G401 (cell line): ENCODE measurements at regions not wholly inside any gene's neighbourhood (a gene's known extent, or its start where the extent isn't known, plus 50 kb on each side); places are given as distances from the start of the nearest gene placed in this dataset.
"Not testable (repeated sequence)": the region's sequence is repeated elsewhere in the genome, so short reads cannot be mapped to it uniquely, and the experiment has no call there.

ENCODE experiments used
- DNase-seq: peaks from one replicate; pipeline ENCODE4 v3.0.0-alpha.2; 2015; ENCODE audit warnings: low spot score
- in situ Hi-C: cut with HindIII; loops from 2 replicates; pipeline ENCODE4 v1.10.0; 2016; ENCODE audit warnings: low sequenced_read_pairs, mixed read lengths

- in situ Hi-C loops, result no loop called here
- no peak for DNase-seq
These were observed 562.1 kb downstream of the TBC1D22A start for GRCh38 chr22:47324435-47324990.

- in situ Hi-C loops, result no loop called here
- DNase-seq, result no peak
These were observed 561.1 kb downstream of the TBC1D22A start for GRCh38 chr22:47323518-47323917.

- in situ Hi-C loops, result no loop called here
- no peak for DNase-seq
These were observed 560.4 kb downstream of the TBC1D22A start for GRCh38 chr22:47322854-47323253.

- no peak for DNase-seq
- in situ Hi-C loops, result no loop called here
These were observed 558.1 kb downstream of the TBC1D22A start for GRCh38 chr22:47320560-47320959.

DNA sequence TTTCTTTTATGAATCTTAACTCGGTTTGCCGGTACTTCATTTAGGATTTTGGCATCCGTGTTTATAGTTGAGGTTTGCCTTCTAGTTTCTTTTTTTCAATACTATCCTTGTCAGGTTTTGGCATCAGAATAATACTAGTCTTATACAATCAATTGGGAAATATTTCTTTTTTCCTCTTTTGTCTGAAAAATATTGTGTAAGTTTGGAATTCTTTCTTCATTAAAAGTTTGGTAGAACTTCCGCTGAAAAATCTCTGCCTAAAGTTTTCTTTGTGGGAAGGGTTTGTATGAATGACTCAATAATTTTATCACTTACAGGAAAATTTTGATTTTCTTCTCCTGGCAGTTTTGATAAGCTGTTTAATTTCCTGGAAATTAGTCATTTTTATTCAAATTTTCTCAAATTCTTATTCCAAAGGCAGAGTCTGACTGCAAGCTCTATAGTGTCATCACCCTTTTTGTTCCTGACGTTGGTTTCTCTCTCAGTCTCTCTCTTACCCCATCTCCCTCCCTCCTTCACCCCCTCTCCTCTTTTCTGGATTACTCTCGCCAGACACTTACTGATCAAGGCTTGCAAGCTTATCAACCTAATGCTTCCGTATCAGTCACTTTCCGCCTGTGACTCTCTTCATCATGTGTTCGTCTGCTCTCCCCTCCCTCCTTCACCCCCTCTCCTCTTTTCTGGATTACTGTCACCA is 555.7 kb downstream of the TBC1D22A start:
- no peak for DNase-seq

DNA sequence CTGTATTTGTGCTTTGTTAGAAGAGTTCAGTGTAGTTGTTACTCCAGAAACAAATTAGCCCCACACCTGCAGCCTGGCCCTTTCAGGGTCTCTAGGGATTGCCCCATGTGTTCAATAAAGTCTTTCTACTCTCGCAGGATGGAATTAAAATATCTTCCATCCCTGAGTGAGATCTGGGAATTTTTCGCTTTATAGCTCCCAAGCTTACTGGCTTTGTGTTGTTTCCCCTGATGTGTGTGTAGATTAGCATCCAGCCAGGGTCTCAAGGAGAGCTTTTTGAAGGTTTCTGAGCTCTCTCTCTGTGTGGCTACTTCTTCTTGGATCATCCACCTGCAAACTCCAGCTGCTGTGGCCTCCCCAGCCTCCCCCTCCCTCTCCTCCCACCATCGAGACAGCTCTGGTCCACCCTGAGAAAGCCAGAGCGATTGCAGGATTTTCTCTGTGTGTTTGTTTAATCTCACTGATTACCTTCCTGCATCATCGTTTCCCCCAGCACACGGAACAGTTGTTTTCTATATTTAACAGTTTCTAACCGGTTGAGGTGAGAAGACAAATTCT is 553.5 kb downstream of the TBC1D22A start:
- in situ Hi-C loops, result no loop called here
- DNase-seq, result no peak

More for the DNA sequence above, 555.7 kb downstream of the TBC1D22A start:
- in situ Hi-C loops, result no loop called here

DNA sequence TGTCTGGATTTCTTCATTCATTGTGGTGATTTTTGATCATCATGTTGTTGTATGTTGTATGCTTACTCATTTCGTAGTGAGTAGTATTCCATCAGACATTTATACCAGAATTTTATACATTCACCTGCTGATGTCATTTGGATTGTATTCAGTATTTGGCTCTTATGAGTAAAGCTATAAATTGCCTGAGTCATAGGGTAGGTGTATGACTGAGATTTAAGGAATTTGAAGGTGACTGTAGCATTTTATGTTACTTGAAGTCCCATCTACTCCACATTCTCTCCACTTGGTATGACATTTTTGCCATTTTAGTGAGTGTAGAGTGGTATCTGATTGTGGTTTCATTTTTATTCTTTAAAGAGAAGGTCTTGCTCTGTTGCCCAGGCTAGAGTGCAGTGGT is 548.2 kb downstream of the TBC1D22A start:
- DNase-seq, result no peak
- in situ Hi-C loops, result no loop called here

DNA sequence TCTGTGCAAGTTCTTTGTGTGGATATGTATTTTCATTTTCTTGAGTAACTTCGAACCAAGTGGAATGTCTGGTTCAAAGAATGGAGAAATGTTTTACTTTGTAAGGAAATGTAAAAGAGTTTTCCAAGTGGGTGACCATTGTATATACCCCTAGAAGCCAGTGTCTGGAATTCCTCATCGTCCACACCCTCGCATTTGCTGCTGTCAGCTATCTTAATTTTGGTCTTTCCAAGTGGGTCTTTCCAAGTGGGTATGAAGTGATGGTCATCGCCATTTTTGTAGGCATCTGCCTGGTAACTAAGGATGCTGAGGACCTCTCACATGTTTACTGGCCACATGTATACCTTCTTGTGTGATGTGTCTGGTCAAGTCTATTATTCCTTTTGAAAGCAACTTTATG is 547.5 kb downstream of the TBC1D22A start:
- no peak for DNase-seq
- in situ Hi-C loops, result no loop called here

DNA sequence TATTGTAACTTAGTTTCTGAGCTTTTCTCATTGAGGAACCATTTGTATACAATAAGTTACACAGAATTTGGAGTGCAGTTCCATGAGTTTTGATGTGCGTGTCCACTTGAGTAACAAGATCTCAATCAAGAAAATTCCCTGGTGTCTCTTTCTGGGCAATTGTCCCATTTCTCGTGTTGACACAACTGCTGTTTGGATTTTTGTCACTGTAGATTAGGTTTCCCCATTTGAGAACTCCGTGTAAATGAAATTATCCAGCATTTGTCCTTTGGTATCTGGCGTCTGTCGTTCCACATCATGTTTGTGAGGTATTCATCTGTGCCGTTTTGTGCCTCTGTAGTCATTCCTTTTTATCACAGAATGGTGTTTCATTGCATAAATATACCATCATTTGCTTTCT is 547.0 kb downstream of the TBC1D22A start:
- in situ Hi-C loops, result no loop called here

DNA sequence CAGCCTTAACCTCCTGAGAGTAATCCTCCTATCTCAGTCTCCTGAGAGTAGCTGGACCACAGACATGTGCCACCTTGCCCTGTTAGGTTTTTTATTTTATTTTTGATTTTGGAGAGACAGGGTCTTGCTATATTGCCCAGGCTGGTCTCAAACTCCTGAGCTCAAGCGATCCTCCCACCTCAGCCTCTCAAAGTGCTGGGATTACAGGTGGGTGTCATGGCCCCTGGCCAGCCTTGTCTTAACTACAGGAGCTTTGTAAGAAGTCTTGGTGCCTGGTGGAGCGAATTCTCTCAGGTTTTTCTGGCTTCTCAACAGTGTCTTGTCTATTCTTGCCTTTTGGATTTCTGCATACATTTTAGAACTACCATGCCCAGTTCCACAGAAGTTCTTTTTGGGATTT is 546.4 kb downstream of the TBC1D22A start:
- no peak for DNase-seq
- in situ Hi-C loops, result no loop called here

More for the DNA sequence above, 547.0 kb downstream of the TBC1D22A start:
- DNase-seq, result no peak

GRCh38 chr22:47307822-47308221 is 545.4 kb downstream of the TBC1D22A start:
- in situ Hi-C loops, result no loop called here
- DNase-seq, result no peak

GRCh38 chr22:47307326-47307725 is 544.9 kb downstream of the TBC1D22A start:
- in situ Hi-C loops, result no loop called here
- no peak for DNase-seq

- no peak for DNase-seq
- in situ Hi-C loops, result no loop called here
These were observed 542.4 kb downstream of the TBC1D22A start for GRCh38 chr22:47304854-47305253.

- DNase-seq, result no peak
- in situ Hi-C loops, result no loop called here
These were observed 541.9 kb downstream of the TBC1D22A start for GRCh38 chr22:47304191-47304831.

GRCh38 chr22:47303161-47303890 is 540.9 kb downstream of the TBC1D22A start:
- DNase-seq, result no peak
- in situ Hi-C loops, result no loop called here

- in situ Hi-C loops, DNase-seq: not testable (repeated sequence)
These were observed 540.1 kb downstream of the TBC1D22A start for GRCh38 chr22:47302587-47302986.

DNA sequence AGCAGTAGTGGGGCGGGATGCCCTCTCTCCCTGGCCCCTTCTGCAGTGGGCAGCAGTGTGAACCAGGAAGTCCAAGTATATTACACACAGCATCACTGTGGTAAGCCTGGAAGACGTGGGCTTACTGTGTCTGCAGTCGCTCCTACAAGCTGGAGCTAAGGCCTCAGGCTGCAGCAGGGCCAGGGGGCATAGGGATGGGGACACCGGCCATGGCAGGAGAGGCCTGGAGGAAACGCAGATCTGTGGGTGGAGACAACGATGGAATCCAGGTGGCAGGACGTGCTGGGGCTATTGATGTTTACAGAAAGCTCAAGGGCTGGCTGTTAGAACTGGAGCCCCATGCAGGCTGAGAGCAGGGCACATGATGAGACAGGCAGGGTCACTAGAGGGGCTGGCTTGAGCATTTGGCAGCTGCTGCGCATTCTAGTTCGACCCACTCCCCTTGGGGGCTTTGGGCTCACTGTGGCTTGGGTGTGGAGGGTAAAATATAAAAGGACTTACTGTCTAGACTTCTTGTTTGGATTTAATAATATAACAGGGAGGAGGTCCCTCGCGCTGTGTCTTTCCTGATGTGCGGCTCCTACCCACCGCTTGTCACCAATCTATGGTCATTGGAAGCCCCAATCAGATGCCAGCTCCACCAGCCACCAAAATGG is 539.5 kb downstream of the TBC1D22A start:
- in situ Hi-C loops, result no loop called here

GRCh38 chr22:47300698-47301405 is 538.4 kb downstream of the TBC1D22A start:
- in situ Hi-C loops, result no loop called here
- DNase-seq, result no peak

More for the DNA sequence above, 539.5 kb downstream of the TBC1D22A start:
- DNase-seq, result no peak
